ENCODE measurements at regions not wholly inside any gene's neighbourhood (a gene's known extent, or its start where the extent isn't known, plus 50 kb on each side); places are given as distances from the start of the nearest gene placed in this dataset.
"Not testable (repeated sequence)": the region's sequence is repeated elsewhere in the genome, so short reads cannot be mapped to it uniquely, and the experiment has no call there.

GRCh38 chr7:65471587-65471986 lies 97.9 kb downstream of the ZNF92 start:
- in situ Hi-C loops (cut with MboI; ENCODE audit: low sequenced_read_pairs, unreplicated experiment), result no loop called here
- no peak for TF ChIP-seq CTCF (IDR thresholded peaks at IDR 0.05; ENCODE audit: borderline replicate concordance, control extremely low read depth, extremely low read depth, insufficient read depth, missing control alignments)
- DNase-seq (ENCODE audit: low spot score), result no peak

- TF ChIP-seq CTCF (IDR thresholded peaks at IDR 0.05; ENCODE audit: borderline replicate concordance, control extremely low read depth, extremely low read depth, insufficient read depth, missing control alignments), result no peak
- in situ Hi-C loops (cut with MboI; ENCODE audit: low sequenced_read_pairs, unreplicated experiment), result no loop called here
- no peak for DNase-seq (ENCODE audit: low spot score)
Measured at GRCh38 chr7:65475040-65475726, 101.5 kb downstream of the ZNF92 start.

DNA sequence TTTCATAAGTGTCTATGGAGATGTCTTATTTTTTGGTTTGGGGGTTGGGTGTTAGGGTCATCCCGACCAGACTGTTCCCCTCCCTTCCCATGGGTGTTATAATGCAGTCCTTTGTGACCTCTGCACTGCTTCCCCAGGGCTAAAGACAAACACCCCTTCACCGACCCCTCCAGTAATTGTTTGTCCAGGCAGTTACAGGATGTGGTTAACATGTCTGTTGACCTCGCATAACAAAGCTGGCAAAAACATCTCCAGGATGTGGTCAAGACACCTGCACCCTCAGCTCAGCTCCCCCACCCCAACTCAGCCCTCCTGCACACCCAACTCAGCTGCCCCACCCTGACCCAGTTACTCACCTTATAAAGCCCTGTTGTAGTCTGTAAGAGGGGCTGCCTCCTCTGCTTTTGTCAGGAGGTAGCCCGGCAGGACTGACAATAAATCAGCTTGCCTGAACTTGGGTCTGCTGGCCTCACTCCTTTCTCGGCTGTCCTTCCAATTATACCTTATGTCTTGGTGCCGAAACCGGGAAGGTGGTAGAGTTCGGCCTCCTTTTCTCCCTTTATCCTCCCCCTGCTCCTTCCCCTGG lies 102.2 kb downstream of the ZNF92 start:
- peak; percentile 30 for DNase-seq (ENCODE audit: low spot score)
- in situ Hi-C loops (cut with MboI; ENCODE audit: low sequenced_read_pairs, unreplicated experiment), result no loop called here
- TF ChIP-seq CTCF (IDR thresholded peaks at IDR 0.05; ENCODE audit: borderline replicate concordance, control extremely low read depth, extremely low read depth, insufficient read depth, missing control alignments), result no peak

GRCh38 chr7:65477326-65477725 lies 103.7 kb downstream of the ZNF92 start:
- in situ Hi-C loops (cut with MboI; ENCODE audit: low sequenced_read_pairs, unreplicated experiment), result no loop called here
- TF ChIP-seq CTCF (IDR thresholded peaks at IDR 0.05; ENCODE audit: borderline replicate concordance, control extremely low read depth, extremely low read depth, insufficient read depth, missing control alignments), result no peak
- DNase-seq (ENCODE audit: low spot score), result no peak

GRCh38 chr7:65489260-65489767 lies 115.7 kb downstream of the ZNF92 start:
- TF ChIP-seq CTCF (IDR thresholded peaks at IDR 0.05; ENCODE audit: borderline replicate concordance, control extremely low read depth, extremely low read depth, insufficient read depth, missing control alignments), result no peak
- in situ Hi-C loops (cut with MboI; ENCODE audit: low sequenced_read_pairs, unreplicated experiment), result no loop called here
- DNase-seq (ENCODE audit: low spot score), result no peak

GRCh38 chr7:65496697-65497096 lies 123.0 kb downstream of the ZNF92 start:
- DNase-seq (ENCODE audit: low spot score); in situ Hi-C loops (cut with MboI; ENCODE audit: low sequenced_read_pairs, unreplicated experiment): not testable (repeated sequence)

- TF ChIP-seq CTCF (IDR thresholded peaks at IDR 0.05; ENCODE audit: borderline replicate concordance, control extremely low read depth, extremely low read depth, insufficient read depth, missing control alignments), result no peak
- DNase-seq (ENCODE audit: low spot score), result no peak
- in situ Hi-C loops (cut with MboI; ENCODE audit: low sequenced_read_pairs, unreplicated experiment), result no loop called here
Measured at GRCh38 chr7:65503434-65504152, 129.9 kb downstream of the ZNF92 start.

DNA sequence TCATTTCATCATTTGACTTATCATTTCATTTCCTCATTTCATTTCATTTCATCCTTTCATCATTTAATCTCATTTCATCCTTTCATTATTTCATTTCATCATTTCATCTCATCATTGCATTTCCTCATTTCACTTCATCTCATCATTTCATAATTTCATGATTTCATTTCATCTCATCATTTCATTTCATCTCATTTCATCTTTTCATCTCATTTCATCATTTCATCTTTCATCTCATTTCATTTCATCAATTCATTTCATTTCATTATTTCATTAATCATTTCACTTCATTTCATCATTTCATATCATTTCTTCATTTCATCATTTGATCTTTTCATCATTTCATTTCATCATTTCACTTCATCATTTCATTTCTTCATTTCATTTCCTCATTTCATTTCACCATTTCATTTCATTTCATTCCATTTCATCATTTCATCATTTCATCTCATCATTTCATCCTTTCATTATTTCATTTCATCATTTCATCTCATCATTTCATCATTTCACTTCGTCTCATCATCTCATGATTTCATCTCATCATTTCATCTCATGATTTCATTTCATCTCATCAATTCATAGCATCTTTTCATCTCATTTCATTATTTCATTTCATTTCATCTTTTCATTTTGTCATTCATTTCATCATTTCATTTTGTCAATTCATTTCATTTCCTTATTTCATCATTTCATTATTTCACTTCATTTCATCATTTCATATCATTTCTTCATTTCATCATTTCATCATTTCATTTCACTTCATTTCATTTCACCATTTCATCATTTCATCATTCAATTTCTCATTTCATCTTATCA lies 131.1 kb downstream of the ZNF92 start:
- in situ Hi-C loops (cut with MboI; ENCODE audit: low sequenced_read_pairs, unreplicated experiment), result not testable (repeated sequence)

DNA sequence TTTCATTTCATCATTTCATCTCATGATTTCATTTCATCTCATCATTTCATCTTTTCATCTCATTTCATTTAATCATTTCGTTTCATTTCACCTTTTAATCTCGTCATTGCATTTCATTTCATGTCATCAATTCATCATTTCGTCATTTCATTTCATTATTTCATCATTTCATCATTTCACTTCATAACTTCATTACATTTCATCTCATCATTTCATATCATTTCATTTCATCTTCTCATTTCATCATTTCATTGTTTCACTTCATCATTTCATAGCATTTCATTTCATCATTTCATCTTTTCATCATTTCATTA lies 131.6 kb downstream of the ZNF92 start:
- in situ Hi-C loops (cut with MboI; ENCODE audit: low sequenced_read_pairs, unreplicated experiment); DNase-seq (ENCODE audit: low spot score): not testable (repeated sequence)

More for the DNA sequence above, 131.1 kb downstream of the ZNF92 start:
- DNase-seq (ENCODE audit: low spot score), result not testable (repeated sequence)

All from GM13976 (cell line).